A673 (cell line): ENCODE measurements at regions not wholly inside any gene's neighbourhood (a gene's known extent, or its start where the extent isn't known, plus 50 kb on each side); places are given as distances from the start of the nearest gene placed in this dataset.

ENCODE experiments used
- BruUV-seq: library from RNA; stranded (reverse); fragments of 400-500 nt; replicated peaks from 2 replicates; lab custom pipeline; 2021; lab: Mats Ljungman, UMichigan
- CTCF ChIA-PET: fragments of 300-600 bp; sonication (Branson Sonifier 250); formaldehyde crosslinking; loops from one replicate; lab custom pipeline; 2022; ENCODE audit warnings: antibody characterized with exemption; lab: Charles Lee
- POLR2A ChIA-PET: fragments of 300-600 bp; sonication (Branson Sonifier 250); formaldehyde crosslinking; loops from one replicate; lab custom pipeline; 2022; ENCODE audit warnings: antibody characterized with exemption; ENCODE audit not compliant: low non-redundant PET; lab: Charles Lee
- DNase-seq: peaks from one replicate; pipeline ENCODE4 v3.0.0-alpha.2; 2015; ENCODE audit warnings: low spot score
- H3K27ac ChIP-seq: fragments of 200-600 bp; sonication (generic); 2 replicates; pipeline ENCODE4 v1.5.1; 2016; ENCODE audit warnings: mixed run types, low read depth, mild to moderate bottlenecking, mixed read lengths, antibody characterized with exemption, low read length; ENCODE audit not compliant: poor library complexity, severe bottlenecking
- H3K27me3 ChIP-seq: fragments of 200-600 bp; sonication (generic); replicated peaks from 2 replicates; pipeline ENCODE4 v1.6.1; 2017; ENCODE audit warnings: mixed run types, low read depth, mild to moderate bottlenecking, mixed read lengths, antibody characterized with exemption, low read length; ENCODE audit not compliant: insufficient read depth, poor library complexity
- H3K36me3 ChIP-seq: fragments of 200-600 bp; sonication (generic); 2 replicates; pipeline ENCODE4 v1.6.1; 2016; ENCODE audit warnings: mixed run types, mild to moderate bottlenecking, mixed read lengths, antibody characterized with exemption, low read length; ENCODE audit not compliant: insufficient read depth, poor library complexity, severe bottlenecking
- H3K4me1 ChIP-seq: fragments of 200-600 bp; sonication (generic); 2 replicates; pipeline ENCODE4 v1.6.1; 2017; ENCODE audit warnings: mixed run types, mild to moderate bottlenecking, mixed read lengths, antibody characterized with exemption, low read length; ENCODE audit not compliant: insufficient read depth, poor library complexity, severe bottlenecking
- H3K4me3 ChIP-seq: fragments of 200-600 bp; sonication (generic); 2 replicates; pipeline ENCODE4 v1.5.1; 2016; ENCODE audit warnings: low read depth, mixed run types, mild to moderate bottlenecking, mixed read lengths, low read length; ENCODE audit not compliant: poor library complexity, severe bottlenecking
- H3K9me3 ChIP-seq: fragments of 200-600 bp; sonication (generic); 2 replicates; pipeline ENCODE4 v1.6.1; 2016; ENCODE audit warnings: mixed run types, low read depth, mild to moderate bottlenecking, mixed read lengths, antibody characterized with exemption, low read length; ENCODE audit not compliant: poor library complexity, severe bottlenecking
- CTCF ChIP-seq: fragments of 300-800, 200-600 bp; sonication (generic); conservative IDR thresholded peaks from 2 replicates; pipeline ENCODE4 v1.5.1; 2017; ENCODE audit warnings: low read depth, mild to moderate bottlenecking, antibody characterized with exemption, low read length, moderate library complexity, mixed read lengths
- EZH2 ChIP-seq: fragments of 200-600 bp; sonication (generic); IDR thresholded peaks from 2 replicates; pipeline ENCODE4 v1.6.1; 2017; ENCODE audit warnings: borderline replicate concordance, low read depth, mild to moderate bottlenecking, mixed read lengths, antibody characterized with exemption, low read length; ENCODE audit not compliant: poor library complexity, severe bottlenecking
- intact Hi-C: fragments of 100-400 bp; cut with micrococcal nuclease; formaldehyde crosslinking; loops from one replicate; pipeline ENCODE4 v1.10.0; 2022; ENCODE audit not compliant: unreplicated experiment

DNA sequence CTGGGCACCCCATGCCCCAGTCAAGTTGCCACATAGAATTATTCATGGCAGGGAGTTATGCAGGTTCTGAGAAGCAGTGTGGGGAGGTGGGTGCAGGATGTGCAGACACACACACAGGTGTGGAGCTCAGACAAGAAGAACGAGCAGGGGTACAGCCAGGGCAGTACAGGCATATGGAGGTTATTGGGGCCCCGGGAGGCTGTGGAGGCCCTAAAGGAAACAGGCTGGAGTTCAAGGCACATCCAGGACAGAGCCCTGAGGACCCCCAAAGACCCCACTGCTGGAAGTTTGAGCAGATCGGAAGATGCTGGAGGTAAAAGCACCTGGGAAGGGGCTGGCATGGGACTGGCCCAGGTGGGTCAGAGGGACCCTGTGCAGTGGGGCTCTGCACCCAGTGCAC, 171.3 kb downstream of the PSMG1 start:
- Histone ChIP-seq H3K4me3 (no peak overlapping the region), H3K4me1 (no peaks in the 10 kb centered on the region), H3K36me3 (no peaks in the 10 kb centered on the region), H3K27ac (no peak overlapping the region), H3K9me3 (no peaks in the 10 kb centered on the region), H3K27me3 (peaks cover 2% of the 10 kb centered on the region)
- CTCF ChIA-PET, result no interaction called here
- intact Hi-C loops, result no loop called here
- DNase-seq, result no peak
- TF ChIP-seq CTCF, result no peak
- BruUV-seq, result no TSS peak
- POLR2A ChIA-PET, result no interaction called here

DNA sequence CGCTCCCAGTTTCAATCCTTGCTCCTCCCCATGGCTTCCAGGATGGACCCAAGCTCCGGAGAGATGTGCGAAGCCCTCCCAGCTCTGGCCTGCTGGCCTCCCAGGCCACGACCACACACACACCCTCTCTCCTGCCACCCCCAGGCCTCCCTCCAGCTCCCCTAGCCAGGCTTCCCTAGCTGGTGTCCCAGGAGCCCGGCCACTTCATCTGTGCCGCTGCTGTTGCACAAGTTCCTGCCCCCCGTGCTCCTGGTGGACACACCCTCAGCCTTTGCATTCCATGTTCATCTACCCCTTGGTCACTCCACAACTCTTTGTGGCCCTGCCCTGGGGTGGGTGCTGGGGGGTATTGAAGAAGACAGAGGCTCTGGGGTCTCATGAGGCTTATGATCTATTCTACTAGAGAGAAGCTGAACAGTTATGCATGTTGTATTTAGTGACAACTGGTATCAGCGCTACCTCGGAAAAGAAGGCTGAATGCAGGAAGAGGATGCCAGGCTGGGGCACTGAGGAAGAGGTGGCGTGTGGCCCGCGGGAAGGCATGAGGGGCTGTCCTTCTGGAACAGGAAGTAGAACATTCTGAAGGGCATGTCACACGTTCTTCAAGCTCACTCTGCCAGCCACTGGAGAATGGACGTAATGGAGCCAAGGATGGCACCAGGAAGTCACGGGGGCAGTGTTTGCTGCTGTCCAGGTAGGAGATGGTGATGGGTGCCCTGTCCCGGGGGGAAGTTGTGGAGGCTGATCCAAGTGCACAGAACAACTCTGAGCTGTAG, 172.4 kb downstream of the PSMG1 start:
- Histone ChIP-seq H3K9me3 (no peaks in the 10 kb centered on the region), H3K27me3 (peaks cover 2% of the 10 kb centered on the region), H3K4me1 (no peaks in the 10 kb centered on the region), H3K36me3 (no peaks in the 10 kb centered on the region), H3K27ac (no peak overlapping the region), H3K4me3 (no peak overlapping the region)
- DNase-seq, result no peak
- intact Hi-C loops, result no loop called here
- no peak for TF ChIP-seq CTCF
- TF ChIP-seq EZH2, result no peak
- ChIA-PET CTCF (no interaction called here), POLR2A (no interaction called here)
- no TSS peak for BruUV-seq

DNA sequence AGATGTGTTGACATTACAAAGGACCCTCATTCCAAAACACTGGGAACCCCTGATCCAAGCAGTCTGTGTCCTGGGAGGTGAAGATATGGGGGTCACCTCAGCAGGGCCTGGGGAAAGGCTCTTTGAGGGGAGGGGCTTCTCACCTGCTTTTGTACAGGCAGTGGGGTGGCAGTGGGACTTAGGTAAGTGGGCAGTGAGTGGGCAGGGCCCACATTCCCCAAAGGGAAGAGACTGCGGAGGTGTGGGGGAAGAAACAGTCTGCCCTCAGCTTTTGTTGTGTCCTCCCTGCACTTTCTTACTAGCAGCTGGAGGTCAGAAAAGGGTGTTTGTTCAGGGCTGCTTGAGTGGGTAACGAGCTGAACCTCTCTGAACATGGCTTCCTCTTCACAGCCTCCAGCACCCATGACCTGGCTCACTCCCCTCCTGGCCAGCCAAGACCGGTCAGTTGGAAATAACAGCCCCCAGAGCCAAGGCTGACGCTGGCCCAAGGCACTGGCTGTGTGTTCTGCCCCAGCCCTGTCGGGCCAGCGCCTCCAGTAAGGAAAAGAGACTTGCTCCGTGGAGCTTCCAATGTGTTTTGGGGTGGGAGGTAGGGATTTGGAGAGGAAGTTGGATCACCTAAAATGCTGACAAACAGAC, 173.5 kb downstream of the PSMG1 start:
- no TSS peak for BruUV-seq
- H3K4me1 ChIP-seq, result no peaks in the 10 kb centered on the region
- H3K4me3 ChIP-seq, result no peak overlapping the region
- no peak for DNase-seq
- no peaks in the 10 kb centered on the region for H3K36me3 ChIP-seq
- intact Hi-C loops, result no loop called here
- ChIA-PET CTCF (no interaction called here), POLR2A (no interaction called here)
- H3K27me3 ChIP-seq, result peaks cover 2% of the 10 kb centered on the region
- H3K9me3 ChIP-seq, result no peaks in the 10 kb centered on the region
- TF ChIP-seq CTCF, result no peak
- no peak for TF ChIP-seq EZH2
- H3K27ac ChIP-seq, result no peak overlapping the region
